HG03460 (cell line): ENCODE measurements at regions not wholly inside any gene's neighbourhood (a gene's known extent, or its start where the extent isn't known, plus 50 kb on each side); places are given as distances from the start of the nearest gene placed in this dataset.

Source experiments
- ATAC-seq: cut with Tn5 transposase; IDR thresholded peaks from one replicate; pipeline ENCODE4 v1.9.1; 2021; ENCODE audit not compliant: unreplicated experiment

DNA sequence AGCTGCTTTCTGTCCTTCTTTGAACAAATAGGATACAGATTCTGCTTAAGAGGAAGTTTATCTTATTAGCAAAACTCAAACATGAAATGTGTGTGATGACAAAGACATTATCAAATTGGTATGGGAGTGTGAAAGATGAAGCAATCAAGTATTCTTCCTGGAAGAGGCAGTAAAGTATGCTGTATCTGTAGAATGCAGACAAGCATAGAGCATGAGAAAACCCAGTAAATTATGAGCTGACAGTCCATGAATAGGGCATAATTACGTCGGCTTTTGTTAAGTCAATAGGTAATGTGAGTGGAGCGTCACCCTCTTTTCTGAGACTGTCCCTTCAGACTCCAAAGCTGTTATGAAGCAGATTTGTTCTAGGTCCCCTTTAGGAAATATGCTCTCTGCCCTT lies 458.6 kb upstream of the NWD2 start:
- no peak for ATAC-seq

DNA sequence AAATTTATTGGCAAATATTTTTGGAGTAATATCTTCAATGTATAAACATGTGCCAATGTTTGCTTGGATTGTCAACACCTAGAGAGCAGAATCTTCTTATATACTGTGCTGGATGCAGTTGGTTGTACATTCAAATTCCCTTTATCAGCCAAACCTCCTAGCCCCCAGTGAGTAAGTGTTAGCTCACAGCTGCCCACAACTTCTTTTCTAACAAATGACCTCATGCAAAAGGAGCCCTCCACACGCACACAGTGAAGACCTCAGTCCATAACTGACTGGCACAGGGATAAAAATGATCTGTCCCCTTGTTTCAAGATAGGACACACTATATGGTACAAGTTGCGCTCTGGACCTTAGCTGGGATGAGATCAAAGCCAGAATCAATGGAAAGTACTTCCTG lies 458.0 kb upstream of the NWD2 start:
- ATAC-seq = no peak

DNA sequence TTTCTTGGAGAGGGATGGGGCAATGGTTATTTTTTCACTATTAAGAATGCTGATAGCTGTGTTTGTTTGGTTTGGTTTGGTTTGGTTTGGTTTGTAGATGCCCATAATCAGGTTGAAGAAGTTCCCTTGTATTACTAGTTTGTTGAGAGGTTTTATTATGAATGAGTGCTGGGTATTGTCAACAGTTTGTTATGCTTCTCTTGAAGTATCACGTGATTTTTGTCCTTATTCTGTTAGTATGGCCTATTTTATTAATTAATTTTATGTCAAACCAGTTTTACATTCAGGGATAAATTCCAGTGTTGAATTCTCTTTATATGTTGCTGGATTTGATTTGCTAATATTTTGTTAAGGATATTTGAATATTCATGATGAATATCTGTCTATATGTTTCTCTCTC lies 449.8 kb upstream of the NWD2 start:
- no peak for ATAC-seq

DNA sequence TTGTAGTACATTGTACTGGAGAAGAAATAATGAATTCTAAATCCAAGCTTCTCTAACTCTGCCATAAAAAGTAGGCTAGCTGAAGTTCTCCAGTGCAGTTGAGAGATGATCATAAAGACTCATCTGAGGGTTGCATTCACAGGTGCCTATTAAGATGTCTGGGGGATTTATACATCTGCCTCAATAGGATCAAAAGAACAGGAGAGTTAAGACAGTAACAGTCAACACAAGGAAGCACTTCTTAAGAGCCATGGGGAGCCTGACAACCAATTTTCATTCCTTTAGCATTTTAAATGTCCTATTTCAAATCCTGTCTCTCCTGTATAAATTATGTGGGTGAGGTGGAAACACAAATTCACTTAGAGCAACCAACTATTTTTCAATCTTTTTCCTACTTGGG lies 432.4 kb upstream of the NWD2 start:
- no peak for ATAC-seq

DNA sequence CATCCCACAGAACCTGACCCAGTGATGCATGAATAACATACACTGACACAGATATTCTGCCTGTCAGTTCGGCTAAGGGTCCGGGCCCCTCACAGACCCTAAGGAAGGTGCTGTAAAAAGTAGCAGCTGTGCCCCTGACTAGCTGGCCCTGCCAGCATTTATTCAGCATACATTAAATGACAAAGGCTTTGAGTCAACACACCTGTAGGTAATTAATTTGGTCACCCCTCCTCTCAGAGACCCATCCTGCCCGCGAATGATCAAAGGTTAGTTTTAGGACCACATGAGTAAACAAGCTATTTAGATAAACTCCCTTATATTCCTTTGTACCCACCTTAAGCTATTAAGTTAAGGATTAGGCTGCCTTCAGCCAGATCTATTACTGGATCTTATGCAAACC lies 429.0 kb upstream of the NWD2 start:
- ATAC-seq = no peak

DNA sequence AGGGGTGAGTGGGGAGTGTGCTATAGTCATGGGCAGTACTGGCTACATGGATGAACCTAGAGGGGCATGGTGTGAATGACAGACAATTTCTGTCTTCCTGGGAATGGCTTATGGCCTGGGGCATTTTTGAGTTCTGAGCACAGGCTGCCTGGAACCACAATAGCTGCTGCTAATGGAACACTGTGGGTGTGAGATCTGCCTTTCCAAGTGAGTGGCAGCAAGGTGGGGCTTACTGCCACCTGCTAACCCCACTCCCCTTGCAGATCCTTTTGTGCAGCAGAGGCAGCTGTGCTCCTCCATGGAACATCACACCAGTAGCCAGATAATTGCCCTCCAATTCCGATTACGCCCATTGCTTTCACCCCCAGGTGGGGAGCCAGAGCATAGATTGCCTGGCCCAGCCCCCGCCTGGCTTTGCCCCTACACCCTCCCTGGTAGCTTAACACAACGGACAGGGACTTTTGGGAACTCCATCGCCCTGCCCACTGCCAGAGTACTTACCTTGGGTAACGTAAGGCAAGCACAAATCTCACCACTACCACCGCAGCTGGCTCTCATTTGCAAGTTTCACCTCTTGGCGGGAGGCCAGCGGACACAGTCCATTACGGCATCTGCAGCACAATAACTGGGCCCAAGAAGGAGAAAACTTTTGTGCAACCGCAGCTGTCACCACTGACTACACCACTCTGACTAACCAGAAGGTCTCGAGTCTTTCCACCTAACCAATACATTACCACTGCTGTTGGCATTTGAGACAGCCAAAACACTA lies 421.2 kb upstream of the NWD2 start:
- ATAC-seq = no peak

DNA sequence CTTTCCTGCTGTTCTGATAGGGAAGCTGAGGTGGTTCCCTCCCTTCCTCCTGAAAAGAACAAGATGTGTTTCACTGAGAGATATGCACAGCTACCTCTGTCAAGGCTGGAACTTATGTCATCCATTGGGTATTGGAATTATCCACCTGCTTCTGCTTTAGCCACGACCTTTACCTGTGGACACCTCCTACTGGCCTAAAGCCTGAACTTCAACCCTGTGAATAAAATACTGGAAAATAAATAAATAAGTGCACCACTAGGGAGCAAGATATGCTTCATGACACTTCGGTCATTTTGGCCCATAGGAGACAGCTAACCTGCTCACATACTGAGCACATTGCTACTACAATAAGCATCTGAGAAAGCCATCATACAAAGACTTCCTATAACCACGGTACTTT lies 419.9 kb upstream of the NWD2 start:
- ATAC-seq = no peak

DNA sequence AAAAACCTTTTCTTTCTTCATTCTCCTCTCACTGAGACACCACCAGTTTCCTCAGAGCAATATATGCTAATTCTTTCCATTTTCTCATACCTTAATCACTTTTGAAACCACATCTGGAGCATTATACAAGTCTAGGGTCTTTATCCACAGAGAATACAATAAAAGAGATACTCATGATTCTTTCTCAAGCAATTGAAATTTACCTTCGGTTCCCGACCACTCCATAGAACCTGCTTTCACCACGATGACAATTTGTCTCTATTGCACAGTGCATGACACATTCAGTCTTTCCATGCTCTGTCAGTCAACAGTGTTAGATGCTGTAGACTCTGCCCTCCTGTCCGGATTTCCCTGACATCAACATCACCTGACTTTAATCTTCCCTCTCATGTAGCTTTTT lies 409.3 kb upstream of the NWD2 start:
- ATAC-seq = no peak

DNA sequence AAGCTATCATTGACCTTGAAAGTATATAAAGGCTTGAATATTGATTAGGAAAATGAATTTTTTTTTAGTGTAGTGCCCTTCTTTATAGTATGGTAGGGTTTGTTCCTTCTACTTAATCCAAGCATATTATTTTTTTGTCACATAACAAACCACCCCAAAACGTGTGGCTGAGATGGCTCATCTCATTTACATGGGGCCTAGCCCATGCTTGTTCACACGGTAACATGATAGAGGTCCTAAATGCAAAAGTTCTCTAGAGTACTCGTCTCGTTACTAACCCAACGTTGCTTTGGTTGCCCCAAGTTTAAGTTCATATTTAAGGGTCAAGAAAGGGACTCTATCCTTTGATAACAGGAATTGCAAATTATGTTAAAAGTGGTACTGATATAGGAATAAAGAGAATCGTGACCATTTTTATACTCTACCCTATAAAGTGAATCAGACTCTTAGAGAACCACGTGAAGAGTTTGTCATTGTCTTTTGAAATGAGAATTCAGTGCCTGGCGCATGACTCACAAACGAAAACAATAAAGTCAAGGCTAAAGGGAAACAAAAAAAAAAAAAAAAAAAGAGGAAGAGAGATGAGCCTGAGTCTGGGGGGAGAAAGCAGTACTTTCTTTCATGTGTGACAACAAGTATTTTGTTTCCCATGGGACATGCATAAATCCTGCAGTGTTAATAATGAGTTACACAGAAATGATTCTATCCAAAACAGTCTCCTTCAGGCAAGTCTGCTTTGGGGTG lies 402.8 kb upstream of the NWD2 start:
- ATAC-seq = peak; percentile 61

DNA sequence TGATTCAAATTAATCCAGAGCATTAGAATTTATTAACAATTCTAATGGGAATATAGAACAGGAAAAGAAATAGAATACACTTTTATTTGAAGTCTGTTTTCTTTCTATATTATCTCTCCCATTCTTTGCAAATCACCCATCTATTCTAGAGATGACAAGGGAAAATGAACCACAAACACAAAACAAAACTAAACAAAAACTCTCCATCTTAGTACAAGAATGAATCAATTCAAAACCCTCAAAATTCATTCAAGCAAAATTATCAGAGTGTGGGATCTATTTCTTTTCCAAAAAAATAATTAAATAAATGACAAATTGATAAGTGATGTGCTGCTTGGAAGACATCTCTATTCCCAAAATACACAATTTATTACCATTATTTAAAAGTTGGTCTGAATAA lies 400.1 kb upstream of the NWD2 start:
- no peak for ATAC-seq

DNA sequence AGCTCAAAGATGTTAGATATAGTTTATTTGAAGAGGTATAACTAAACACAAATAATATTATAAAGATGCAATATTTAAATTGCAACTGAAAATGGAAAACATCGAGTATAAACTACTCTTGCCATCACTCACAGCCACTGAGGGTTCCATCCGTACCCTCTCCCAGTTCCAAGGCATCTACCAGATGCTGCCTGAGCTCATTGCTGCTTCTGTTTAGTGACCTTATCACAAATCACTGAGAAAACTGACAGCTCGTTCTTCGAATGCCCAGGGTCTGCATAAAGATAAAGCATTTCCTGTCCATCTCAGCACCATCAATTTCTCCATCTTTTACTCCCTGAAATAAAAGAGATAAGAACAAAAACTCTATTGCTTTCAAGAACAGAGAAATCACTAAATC lies 391.7 kb upstream of the NWD2 start:
- no peak for ATAC-seq

DNA sequence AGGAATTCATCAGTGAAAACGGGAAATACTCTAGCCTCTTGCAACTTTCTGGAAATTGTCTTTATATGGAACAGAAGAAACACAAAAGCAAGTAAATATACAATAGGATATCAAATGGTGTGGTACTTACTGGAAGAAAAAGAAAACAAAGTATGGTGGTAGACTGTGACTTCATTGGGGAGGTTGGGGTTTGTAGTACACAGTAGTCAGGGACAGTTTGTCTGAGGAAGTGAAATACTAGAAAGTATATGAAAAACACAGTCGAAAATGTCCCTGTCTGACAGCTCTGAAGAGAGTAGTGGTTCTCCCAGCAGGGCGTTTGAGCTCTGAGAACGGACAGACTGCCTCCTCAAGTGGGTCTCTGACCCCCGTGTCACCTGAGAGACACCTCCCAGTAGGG lies 390.0 kb upstream of the NWD2 start:
- ATAC-seq = no peak

DNA sequence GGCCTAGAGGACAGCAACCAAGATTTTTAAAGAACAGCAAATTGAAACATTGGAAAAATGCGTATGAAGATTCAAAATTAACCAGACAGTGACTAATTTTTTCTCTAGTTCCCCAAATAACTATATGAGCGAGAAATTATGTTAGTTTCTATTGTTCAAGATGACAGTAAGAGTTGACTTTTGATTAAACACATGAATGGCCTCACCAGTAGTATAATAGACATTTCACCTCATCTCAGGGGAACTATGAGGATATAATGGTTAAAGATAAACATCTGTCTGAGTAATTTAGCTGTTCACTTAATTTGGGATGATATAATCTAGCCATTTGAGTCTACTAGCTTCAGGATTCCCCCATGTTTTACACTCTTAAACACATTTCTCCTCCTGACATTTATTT lies 380.9 kb upstream of the NWD2 start:
- ATAC-seq = no peak

DNA sequence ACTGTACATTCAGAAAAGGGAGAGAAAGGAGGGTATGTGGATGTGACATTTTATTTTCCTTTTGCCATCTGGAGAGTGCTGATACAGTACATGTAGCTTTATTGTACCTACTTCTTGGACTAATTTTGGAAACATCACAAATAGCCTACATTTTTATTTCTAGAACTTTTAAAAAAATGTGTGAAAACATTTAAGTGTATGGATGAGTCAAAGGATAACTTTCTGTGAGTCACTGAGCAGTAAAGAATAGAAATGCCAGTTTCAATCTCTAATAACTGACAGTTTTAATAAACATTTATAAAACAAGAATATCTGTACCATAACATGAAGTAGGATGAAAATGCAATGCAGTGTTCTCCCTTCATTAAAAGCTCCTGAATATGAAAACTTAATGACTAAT lies 374.4 kb upstream of the NWD2 start:
- no peak for ATAC-seq

DNA sequence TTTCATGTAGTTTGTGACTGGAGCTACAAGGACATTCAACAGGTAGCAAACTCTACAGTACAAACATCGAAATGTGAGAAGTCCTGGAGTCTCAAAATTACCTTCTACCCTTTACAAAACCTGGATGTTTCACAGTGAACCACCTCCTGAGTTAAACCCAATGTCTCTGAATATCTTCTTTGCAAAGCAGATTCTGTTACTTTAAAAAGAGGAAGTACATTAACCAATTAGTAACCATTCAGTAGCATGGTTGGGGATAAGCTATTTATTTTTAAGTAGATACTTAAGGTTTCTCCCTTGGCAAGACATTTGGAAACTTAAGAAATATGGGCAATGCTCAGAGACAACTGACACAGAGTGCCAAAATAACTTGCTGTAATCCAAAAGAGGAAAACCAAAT lies 371.9 kb upstream of the NWD2 start:
- ATAC-seq = no peak

DNA sequence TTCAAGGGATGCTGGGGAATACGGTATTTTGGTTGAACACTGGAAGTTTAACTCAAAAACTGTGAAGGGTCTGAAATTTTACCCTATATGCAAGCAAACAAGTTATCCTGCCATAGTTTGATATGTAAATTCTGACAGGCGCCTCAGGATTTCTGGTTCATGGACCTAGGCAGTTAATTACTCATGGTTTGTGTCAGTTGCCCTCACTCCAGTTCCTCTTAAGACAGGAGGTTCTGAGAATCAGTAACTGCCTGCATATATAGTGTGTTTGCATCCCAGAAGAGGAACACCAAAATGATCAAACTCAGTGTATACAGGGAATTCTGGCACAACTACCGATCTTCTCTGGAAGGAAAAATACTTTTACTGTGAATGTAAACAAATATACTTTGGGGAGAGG lies 360.4 kb upstream of the NWD2 start:
- no peak for ATAC-seq

DNA sequence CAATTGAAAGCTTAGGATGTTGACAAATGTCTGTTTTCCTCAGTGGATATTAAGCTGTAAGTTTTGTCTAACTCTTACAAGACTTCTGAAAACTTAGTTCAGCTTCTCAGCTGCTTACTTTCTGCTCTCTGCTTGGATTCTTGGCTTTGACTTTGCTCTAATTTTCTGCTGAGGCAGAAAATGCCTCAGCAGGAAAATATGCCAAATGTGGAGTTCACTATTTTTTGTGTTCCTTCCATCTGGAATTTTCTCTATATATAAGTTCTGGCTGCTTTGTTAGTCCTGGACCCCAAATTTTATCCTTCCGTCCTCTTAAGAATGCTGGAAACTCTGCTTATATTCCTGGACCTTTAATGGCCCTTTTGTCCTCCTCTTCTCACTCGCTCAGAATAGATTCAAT lies 352.6 kb upstream of the NWD2 start:
- no peak for ATAC-seq

DNA sequence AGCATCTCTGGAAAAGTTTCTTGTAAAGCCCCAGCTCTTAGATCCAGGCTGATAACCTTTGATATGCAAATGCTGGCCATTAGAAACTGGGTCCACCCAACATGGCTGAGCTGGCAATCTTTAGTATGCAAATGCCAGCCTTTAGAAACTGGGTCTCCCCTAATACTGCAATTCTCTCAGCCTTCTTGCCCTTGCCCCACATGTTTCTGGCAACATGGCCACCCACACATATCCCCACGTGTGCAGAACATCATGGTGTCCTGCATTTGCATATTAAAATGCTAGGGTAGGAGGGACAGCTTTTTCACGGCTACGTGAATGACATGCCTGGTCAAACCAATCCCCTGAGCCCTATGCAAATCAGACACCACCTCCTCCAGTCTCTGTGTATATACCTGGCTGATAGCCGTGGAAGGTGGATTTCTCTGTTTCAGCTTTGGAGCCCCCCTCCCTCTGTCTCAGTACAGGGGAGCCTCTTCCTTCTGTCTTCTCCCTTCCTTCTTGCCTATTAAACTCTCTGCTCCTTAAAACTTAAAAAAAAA lies 344.0 kb upstream of the NWD2 start:
- no peak for ATAC-seq

DNA sequence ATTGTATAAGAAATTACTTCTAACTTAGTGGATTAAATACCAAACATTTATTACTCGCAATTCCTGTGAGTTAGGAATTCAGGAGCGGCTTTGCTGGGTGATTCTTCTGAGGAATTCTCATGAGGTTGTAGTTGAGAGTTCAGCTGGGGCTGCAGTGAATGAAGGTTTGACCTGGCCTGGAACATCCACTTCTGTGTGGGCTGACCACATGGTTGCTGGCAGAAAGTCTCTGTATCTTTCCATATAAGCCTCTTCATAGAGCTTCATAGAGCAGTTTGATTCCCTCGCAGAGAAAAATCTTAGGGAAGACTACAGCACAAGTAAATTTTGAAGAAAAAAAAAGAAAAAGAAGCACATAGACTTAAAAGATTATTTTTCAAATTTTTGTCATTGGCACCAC lies 339.7 kb upstream of the NWD2 start:
- no peak for ATAC-seq

DNA sequence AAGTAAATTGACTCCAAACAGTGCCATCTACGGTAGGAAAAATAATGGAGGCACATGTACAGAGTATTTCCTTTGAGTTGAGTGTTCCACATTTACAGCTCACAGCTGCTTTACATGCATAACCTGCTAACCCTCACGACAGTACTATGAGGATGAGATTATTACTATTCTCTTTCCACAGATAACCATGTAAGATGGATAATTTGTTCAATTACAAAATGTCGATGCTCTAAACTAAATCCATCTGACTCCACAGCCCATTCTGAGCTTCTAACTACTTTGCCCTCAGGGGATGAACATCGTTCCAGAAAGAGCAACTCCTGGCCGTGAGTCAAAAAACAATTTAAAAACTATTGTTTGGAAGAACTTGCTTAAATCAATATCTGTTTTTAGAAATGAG lies 330.4 kb upstream of the NWD2 start:
- no peak for ATAC-seq

DNA sequence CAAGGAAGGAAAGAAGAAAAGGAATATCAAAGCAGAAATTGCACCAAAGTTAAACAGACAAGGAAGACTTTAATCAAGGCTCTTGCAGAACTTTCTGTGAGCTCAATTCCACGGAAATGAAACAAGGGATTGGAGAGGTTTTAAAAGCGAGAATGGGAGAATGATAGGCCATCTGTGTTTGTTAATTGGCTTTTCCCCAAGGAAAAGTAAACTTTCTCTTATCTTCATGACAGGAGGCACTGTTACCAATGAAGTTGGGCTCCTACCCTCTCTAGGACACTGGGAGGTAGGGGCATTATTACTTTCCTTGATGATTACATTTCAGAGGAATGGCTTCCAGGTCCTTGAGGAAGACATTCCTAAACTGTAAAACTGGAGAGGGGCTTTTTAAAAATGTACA lies 328.8 kb upstream of the NWD2 start:
- no peak for ATAC-seq

DNA sequence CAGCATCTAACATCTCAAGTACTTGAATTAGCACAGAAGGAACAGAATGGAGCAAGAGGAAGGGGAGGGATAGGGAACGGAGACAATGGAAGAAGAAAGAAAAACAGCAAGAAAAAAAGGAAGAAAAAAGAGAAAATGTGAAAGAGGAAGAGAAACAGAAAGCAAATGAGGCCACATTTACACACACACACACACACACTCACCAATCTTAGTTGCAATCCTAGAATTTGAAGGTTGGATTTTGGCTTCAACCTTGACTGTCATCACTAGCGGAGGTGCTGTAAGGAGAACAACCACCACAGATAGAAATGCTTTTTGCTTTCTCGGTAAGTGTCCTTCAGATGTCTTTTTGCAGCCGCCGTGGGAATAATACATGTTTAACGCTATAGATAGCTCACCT lies 327.1 kb upstream of the NWD2 start:
- ATAC-seq = no peak

DNA sequence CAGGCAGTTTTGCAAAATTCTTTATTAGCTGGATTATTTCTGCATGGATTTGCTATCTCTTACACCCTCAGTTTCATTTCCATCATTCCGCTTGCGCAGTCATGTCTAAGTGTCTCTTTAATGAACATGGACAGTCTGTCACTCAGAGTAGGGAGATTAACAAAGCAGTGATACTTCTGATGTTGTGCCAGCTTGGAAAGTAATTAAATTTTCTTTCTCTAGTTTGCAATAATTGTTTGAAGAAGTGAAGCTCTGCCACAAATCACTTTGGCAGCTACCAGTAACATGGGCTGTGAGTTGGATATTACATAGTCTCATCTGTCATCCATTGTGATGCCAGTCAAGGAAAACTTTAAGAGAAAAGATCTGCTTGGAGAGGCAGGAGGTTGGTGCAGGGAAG lies 324.8 kb upstream of the NWD2 start:
- ATAC-seq = no peak
